HG02678 (cell line): ENCODE measurements at regions not wholly inside any gene's neighbourhood (a gene's known extent, or its start where the extent isn't known, plus 50 kb on each side); places are given as distances from the start of the nearest gene placed in this dataset.

ENCODE experiments used
- ATAC-seq: cut with Tn5 transposase; IDR thresholded peaks from one replicate; pipeline ENCODE4 v1.9.1; 2021; ENCODE audit warnings: mild to moderate bottlenecking, moderate library complexity; ENCODE audit not compliant: unreplicated experiment

GRCh38 chr3:110070161-110070916 is 733.0 kb upstream of the DPPA4 start:
- ATAC-seq: no peak

DNA sequence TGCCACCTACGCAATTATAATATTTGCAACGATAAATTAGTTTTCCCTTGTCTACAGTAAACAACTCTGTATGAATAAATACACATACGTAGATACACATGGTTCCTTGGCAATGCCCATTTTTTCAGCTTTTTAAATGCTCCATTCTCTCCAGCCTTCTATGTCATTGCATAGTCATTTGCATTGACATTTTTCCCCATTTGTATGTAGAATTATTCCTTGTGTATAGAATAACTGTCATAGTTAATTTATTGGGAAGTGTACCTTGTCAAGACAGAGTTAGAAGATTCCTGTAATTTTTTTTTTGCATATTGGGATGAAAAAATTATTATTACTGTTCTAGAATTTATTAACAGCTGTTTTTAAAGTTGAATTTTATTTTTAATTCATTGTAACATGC is 736.7 kb upstream of the DPPA4 start:
- ATAC-seq: no peak

GRCh38 chr3:110077093-110077492 is 739.7 kb upstream of the DPPA4 start:
- no peak for ATAC-seq

- no peak for ATAC-seq
Observed at GRCh38 chr3:110093411-110093810, 756.1 kb upstream of the DPPA4 start.

DNA sequence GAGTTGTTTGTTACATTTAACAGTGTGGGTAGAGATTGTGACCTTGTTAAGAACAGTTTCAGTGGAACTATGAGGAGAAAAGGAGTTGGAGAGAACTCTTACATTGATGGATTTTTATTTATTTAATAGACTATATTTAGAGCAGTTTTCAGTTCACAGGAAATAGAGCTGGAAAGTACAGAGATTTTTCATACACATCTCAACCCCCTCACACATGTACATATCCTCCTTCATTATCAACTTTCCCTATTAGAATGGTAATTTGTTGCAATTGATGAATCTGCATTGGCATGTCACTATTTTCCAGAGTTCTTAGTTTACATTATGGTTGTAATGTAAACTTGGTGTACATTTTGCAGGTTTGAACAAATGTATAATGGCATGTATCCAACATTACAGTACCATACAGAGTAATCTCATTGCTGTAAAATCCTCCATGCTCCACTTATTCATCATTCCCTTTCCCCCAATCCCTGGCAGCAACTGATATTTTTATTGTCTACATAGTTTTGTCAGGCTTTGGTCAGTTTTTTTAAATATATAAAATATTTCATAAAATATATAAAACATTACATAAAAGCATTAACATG is 756.6 kb upstream of the DPPA4 start:
- no peak for ATAC-seq

DNA sequence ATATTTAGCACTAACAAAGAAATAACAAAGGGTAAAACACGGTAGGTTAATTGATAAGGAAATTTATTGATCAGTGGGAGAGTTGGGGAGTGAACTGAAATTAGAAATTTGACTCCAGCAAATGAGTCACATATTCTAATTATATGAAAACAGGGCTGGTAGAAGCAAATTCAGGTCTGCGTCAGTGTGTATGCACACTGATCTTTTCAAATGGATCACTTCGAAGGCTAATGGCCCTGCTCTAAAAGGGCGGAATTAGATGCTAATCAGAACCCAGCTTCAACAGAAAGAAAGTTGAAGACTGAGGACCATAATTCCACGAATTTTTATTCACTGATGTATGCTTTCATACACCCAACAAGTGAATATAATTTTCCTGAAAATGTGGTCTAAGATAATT is 762.4 kb upstream of the DPPA4 start:
- ATAC-seq: no peak

- no peak for ATAC-seq
Observed at GRCh38 chr3:110101361-110101760, 764.0 kb upstream of the DPPA4 start.

DNA sequence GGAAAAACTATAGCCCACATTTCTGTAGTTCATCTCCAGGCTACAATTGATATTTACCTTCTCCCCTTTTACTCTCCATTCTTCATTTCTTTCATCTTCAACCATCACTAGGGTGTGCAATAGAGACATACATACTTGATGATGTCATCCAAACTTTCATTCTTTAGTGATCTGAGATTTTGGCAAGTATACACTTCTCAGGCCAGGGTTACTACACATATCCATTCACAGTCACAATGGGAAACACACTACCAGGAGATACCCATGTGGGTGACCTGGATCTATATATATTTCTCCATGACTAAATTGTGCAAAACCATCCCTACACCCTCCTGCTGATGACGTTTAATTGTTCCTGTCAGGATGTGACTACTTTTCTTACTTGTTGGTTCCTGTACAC is 769.5 kb upstream of the DPPA4 start:
- no peak for ATAC-seq

DNA sequence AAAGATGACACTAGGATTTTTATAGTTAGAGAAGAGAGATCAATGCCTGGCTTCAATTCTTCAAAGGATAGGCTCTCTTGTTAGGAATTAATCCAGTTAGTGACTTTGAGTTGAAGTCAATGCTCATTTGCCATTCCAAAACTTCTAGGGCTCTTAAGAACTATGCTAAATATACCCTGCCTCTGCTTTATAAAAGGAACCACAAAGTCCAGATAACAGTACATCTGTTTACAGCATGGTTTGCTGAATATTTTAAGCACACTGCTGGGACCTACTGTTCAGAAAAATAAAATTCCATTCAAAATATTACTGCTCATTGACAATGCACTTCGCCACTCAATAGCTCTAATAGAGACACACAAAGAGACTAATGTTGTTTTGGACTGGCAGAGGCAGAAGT is 786.6 kb upstream of the DPPA4 start:
- no peak for ATAC-seq

GRCh38 chr3:110126065-110126464 is 788.7 kb upstream of the DPPA4 start:
- ATAC-seq: no peak

DNA sequence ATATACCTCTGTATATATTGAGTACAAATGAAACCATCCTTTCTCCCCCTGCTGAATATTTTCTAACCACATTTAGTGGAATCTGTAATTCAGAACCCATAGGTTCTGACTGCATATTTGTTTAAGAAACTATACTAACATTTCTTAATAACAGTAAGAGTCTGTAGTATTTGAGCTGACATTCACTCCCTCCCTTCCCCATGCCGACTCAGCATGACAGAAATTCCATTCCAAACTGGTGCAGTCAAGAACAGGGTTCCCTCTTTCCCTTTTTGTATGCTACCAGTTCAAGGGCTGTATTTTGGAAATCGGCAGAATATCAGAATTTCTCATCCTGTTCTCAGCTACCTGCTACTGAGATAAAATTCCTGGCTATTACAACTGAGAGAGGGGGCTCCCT is 796.6 kb upstream of the DPPA4 start:
- no peak for ATAC-seq

DNA sequence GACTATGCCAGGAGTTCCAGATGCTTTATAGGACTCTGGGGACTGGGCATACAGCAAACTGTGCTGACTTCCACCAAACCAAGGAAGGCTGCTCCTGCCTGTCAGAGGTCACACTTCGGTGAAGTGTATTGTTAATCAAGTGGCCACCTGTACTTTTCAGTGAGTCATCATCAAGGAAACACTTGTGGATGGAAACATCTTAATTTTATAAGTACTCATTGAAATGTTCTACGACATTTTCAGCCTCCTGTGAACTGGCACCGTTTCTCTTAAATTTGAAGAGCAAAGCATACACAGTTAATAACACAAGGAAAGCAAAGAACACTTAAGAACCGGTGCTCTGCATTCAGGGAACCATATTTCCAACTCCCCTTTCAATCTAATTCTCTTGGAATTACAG is 801.7 kb upstream of the DPPA4 start:
- no peak for ATAC-seq

DNA sequence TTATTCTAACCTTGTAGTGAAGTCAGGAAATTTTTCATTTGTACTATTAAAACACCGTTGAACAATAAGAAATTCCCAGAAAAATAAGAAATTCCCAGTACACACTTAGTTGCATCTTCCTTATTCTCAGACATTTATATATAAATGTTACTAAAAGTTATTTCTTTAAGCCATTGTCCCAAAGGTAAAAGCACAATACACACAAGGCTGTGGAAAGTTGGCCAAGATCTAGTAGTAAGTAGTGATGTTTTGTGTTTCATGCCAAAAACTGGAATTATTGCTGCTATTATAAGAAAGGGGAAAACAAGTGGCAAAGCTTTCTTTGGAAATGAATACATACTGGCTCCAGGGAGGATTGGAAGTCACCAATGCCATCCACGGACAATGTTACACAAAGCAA is 802.5 kb upstream of the DPPA4 start:
- ATAC-seq: no peak

- no peak for ATAC-seq
Observed at GRCh38 chr3:110149763-110150162, 812.4 kb upstream of the DPPA4 start.

- ATAC-seq: no peak
Observed at GRCh38 chr3:110157221-110157620, 819.9 kb upstream of the DPPA4 start.

- no peak for ATAC-seq
Observed at GRCh38 chr3:110164632-110165369, 827.5 kb upstream of the DPPA4 start.

- no peak for ATAC-seq
Observed at GRCh38 chr3:110165370-110165743, 828.0 kb upstream of the DPPA4 start.

- ATAC-seq: no peak
Observed at GRCh38 chr3:110165753-110166152, 828.4 kb upstream of the DPPA4 start.

GRCh38 chr3:110166791-110167190 is 829.4 kb upstream of the DPPA4 start:
- ATAC-seq: no peak

DNA sequence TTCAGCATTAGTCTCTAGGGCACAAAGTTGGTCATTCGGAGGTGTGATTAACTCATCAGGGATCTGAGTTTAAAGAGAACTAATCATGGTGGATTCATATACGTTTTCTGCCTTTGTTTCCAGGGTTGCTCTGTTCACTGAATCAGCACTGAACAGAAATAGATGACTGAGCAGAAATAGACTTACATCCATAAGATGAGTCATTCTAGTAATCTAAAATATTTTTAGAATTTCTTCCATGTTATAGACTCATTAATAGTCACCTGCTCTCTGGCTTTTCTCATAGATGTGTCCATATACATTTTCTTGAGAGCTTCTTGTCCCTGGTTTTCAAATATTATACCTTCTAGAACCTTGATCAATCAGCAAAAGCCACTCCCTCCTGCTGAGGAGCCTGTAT is 837.6 kb upstream of the DPPA4 start:
- no peak for ATAC-seq

DNA sequence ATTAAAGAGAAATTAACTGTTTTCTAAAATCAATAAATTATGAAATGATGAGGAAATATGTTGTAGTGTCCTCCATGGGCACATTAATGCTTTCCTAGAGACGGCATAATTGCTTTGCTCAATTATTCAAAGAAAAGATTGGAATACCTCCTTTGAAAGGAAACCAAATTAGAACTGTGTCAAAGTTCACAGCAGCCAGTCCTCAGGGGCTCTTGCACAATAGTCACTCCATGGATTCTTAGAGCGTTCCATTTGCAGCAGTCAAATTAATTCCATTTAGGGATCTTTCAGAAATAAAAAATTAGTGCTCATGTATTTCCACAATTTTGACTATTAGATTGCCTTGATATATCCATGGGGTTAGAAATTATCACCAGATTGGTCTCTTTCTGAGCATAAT is 841.6 kb upstream of the DPPA4 start:
- ATAC-seq: no peak

GRCh38 chr3:110180733-110181132 is 843.4 kb upstream of the DPPA4 start:
- no peak for ATAC-seq
